K562 (cell line): ENCODE measurements at regions not wholly inside any gene's neighbourhood (a gene's known extent, or its start where the extent isn't known, plus 50 kb on each side); places are given as distances from the start of the nearest gene placed in this dataset.

Source experiments
- ATAC-seq: fragments of 200-7000 bp; cut with Tn5 transposase; 3 replicates; pipeline ENCODE4 v1.9.1; 2020; ENCODE audit warnings: moderate library complexity
- BruUV-seq: library from RNA; stranded (reverse); fragments of 400-500 nt; replicated peaks from 2 replicates; lab custom pipeline; 2021; lab: Mats Ljungman, UMichigan
- CTCF ChIA-PET: fragments of 300-600 bp; formaldehyde crosslinking; extraction: SDS; loops from one replicate; lab custom pipeline; 2021; ENCODE audit warnings: low intra/inter-chr PET ratio; lab: Yijun Ruan, JAX
- POLR2A ChIA-PET: fragments of 300-600, 350-650 bp; sonication (Branson Sonifier 250); formaldehyde crosslinking; extraction: SDS; loops from one replicate; lab custom pipeline; 2021; ENCODE audit warnings: antibody characterized with exemption, inconsistent platforms; lab: Yijun Ruan, JAX
- DNase-seq, 4 experiments: peaks; one replicate each; pipeline versions ENCODE4 v3.0.0 to v3.0.0-alpha.2; 2011 to 2018; ENCODE audit warnings: low spot score in 3 of 4, mixed read lengths in 3 of 4; ENCODE audit errors: extremely low read depth in 1 of 4
- FAIRE-seq: peaks from 2 replicates; lab custom pipeline; 2011; peaks lifted over from hg19 to GRCh38; lab: Jason Lieb, UNC
- H2AFZ ChIP-seq: 2 replicates; pipeline ENCODE4 v1.6.0; 2011; ENCODE audit warnings: low read depth, low read length, control low read depth, inconsistent platforms
- H3K27ac ChIP-seq: fragments of 200-600 bp; 3 replicates; pipeline ENCODE4 v1.8.0; 2011; ENCODE audit warnings: low read depth, mild to moderate bottlenecking, control low read depth, inconsistent platforms, low read length, moderate library complexity, mixed read lengths; ENCODE audit errors: extremely low read depth
- H3K27me3 ChIP-seq, 2 experiments: fragments of 300-600 bp in 1 of 2; 2 replicates in 1 of 2; 3 replicates in 1 of 2; pipeline versions ENCODE4 v1.6.0 to v1.8.0; 2011; ENCODE audit warnings: inconsistent platforms in 2 of 2, low read length in 2 of 2, mild to moderate bottlenecking in 1 of 2, mixed read lengths in 1 of 2, moderate library complexity in 1 of 2; ENCODE audit not compliant: control insufficient read depth in 2 of 2, insufficient read depth in 2 of 2
- H3K36me3 ChIP-seq: fragments of 300-600 bp; 3 replicates; pipeline ENCODE4 v1.8.0; 2011; ENCODE audit warnings: mild to moderate bottlenecking, low read length, inconsistent platforms; ENCODE audit not compliant: control insufficient read depth, insufficient read depth
- H3K4me1 ChIP-seq, 2 experiments: fragments of 200-600 bp in 1 of 2; replicated peaks in 1 of 2; 2 replicates in 1 of 2; 3 replicates in 1 of 2; pipeline versions ENCODE4 v1.5.1 to v1.8.0; 2011; ENCODE audit warnings: inconsistent platforms in 2 of 2, low read length in 2 of 2, mild to moderate bottlenecking in 1 of 2, mixed read lengths in 1 of 2, moderate library complexity in 1 of 2; ENCODE audit not compliant: control insufficient read depth in 2 of 2, insufficient read depth in 2 of 2
- H3K4me2 ChIP-seq: 2 replicates; pipeline ENCODE4 v1.6.1; 2011; ENCODE audit warnings: low read length, control low read depth, inconsistent platforms, mixed read lengths; ENCODE audit not compliant: insufficient read depth
- H3K4me3 ChIP-seq: fragments of 200-600 bp; sonication (generic), shearing (Covaris generic); 2 replicates; pipeline ENCODE4 v1.5.1; 2016; ENCODE audit warnings: control low read depth, inconsistent platforms
- H3K79me2 ChIP-seq: fragments of 200-600 bp; 3 replicates; pipeline ENCODE4 v1.8.0; 2011; ENCODE audit warnings: low read length, inconsistent platforms; ENCODE audit not compliant: control insufficient read depth, insufficient read depth
- H3K9ac ChIP-seq, 2 experiments: 2 replicates each; pipeline versions ENCODE4 v1.6.0 to v1.6.1; 2011; ENCODE audit warnings: low read depth in 2 of 2, low read length in 2 of 2, control low read depth in 1 of 2, inconsistent platforms in 1 of 2, mild to moderate bottlenecking in 1 of 2, mixed read lengths in 1 of 2; ENCODE audit not compliant: insufficient read depth in 1 of 2
- H3K9me1 ChIP-seq: one replicate; pipeline ENCODE4 v1.6.0; 2011; ENCODE audit warnings: inconsistent platforms, mild to moderate bottlenecking, low read length, moderate library complexity; ENCODE audit not compliant: control insufficient read depth, insufficient read depth
- H3K9me3 ChIP-seq: replicated peaks from 2 replicates; pipeline ENCODE4 v1.5.1; 2011; ENCODE audit warnings: low read depth, low read length, inconsistent platforms; ENCODE audit not compliant: control insufficient read depth, insufficient read depth
- H4K20me1 ChIP-seq: replicated peaks from 2 replicates; pipeline ENCODE4 v1.6.1; 2011; ENCODE audit warnings: low read length, inconsistent platforms, mixed read lengths; ENCODE audit not compliant: control insufficient read depth, insufficient read depth
- ETV1 ChIP-seq: fragments of 450-650 bp; conservative IDR thresholded peaks from 2 replicates; pipeline ENCODE4 v1.6.1; 2016; ENCODE audit warnings: missing genetic modification characterization, control low read depth, low read depth, missing compliant biosample characterization
- HDAC1 ChIP-seq, 2 experiments: fragments of 450-650 bp; IDR thresholded peaks; 2 replicates each; pipeline ENCODE4 v1.6.1; 2016 to 2017; ENCODE audit warnings: inconsistent platforms in 1 of 2, mild to moderate bottlenecking in 1 of 2, moderate library complexity in 1 of 2
- HLTF ChIP-seq: fragments of 450-650 bp; IDR thresholded peaks from 2 replicates; pipeline ENCODE4 v1.6.1; 2016
- HNRNPLL ChIP-seq: fragments of 200-400 bp; formaldehyde crosslinking; IDR thresholded peaks from 2 replicates; pipeline ENCODE4 v1.6.1; 2017; ENCODE audit warnings: low read length, low read depth, mild to moderate bottlenecking; ENCODE audit not compliant: poor library complexity, severe bottlenecking
- MEF2A ChIP-seq: IDR thresholded peaks from 2 replicates; pipeline ENCODE4 v1.6.1; 2011; ENCODE audit warnings: low read depth, mild to moderate bottlenecking, low read length, moderate library complexity; ENCODE audit not compliant: control insufficient read depth
- NCOA2 ChIP-seq, 2 experiments: fragments of 450-650 bp; IDR thresholded peaks; 2 replicates each; pipeline ENCODE4 v1.6.1; 2018; ENCODE audit warnings: mild to moderate bottlenecking in 2 of 2, moderate library complexity in 1 of 2; ENCODE audit not compliant: partially characterized antibody in 2 of 2
- NR1H2 ChIP-seq: sonication (generic); formaldehyde crosslinking; IDR thresholded peaks from 2 replicates; pipeline ENCODE4 v1.4.0; 2020; ENCODE audit warnings: mild to moderate bottlenecking, missing genetic modification reagents
- PHF8 ChIP-seq: fragments of 200-600 bp; sonication (generic); IDR thresholded peaks from 2 replicates; pipeline ENCODE4 v1.6.1; 2012; ENCODE audit warnings: mixed run types, mild to moderate bottlenecking, inconsistent platforms, low read length, moderate library complexity, borderline replicate concordance
- SAFB ChIP-seq: fragments of 200-400 bp; formaldehyde crosslinking; IDR thresholded peaks from 2 replicates; pipeline ENCODE4 v1.6.1; 2017; ENCODE audit warnings: low read depth, low read length, borderline replicate concordance
- THRA ChIP-seq: fragments of 450-650 bp; IDR thresholded peaks from 2 replicates; pipeline ENCODE4 v1.6.1; 2017; ENCODE audit warnings: mild to moderate bottlenecking, moderate library complexity
- ZNF12 ChIP-seq: sonication (generic); formaldehyde crosslinking; IDR thresholded peaks from 2 replicates; pipeline ENCODE4 v1.4.0; 2020; ENCODE audit warnings: mild to moderate bottlenecking, missing genetic modification reagents
- ZNF280A ChIP-seq: fragments of 450-650 bp; IDR thresholded peaks from 2 replicates; pipeline ENCODE4 v1.6.1; 2018; ENCODE audit warnings: mild to moderate bottlenecking, low read depth; ENCODE audit not compliant: partially characterized antibody
- ZNF436 ChIP-seq: fragments of 250-450, 450-650 bp; sonication (Bioruptor Pico); formaldehyde crosslinking; IDR thresholded peaks from 2 replicates; pipeline ENCODE4 v1.7.0; 2020; ENCODE audit warnings: mild to moderate bottlenecking
- ZSCAN32 ChIP-seq: fragments of 450-650 bp; formaldehyde crosslinking; IDR thresholded peaks from 2 replicates; pipeline ENCODE4 v1.4.0; 2020; ENCODE audit warnings: mild to moderate bottlenecking, moderate library complexity
- WGBS: fragments of 100-300 bp; shearing (Covaris generic); methylation state at CpG from one replicate; pipeline ENCODE4 v1.1.6; 2016; ENCODE audit warnings: low coverage, mixed read lengths; ENCODE audit not compliant: insufficient coverage; ENCODE audit errors: missing lambda C conversion rate; 5-methylcytosine and 5-hydroxymethylcytosine counted together
- in situ Hi-C: fragments of 300-500 bp; cut with MboI; formaldehyde crosslinking; loops from 4 replicates; pipeline ENCODE4 v1.15.0; 2018; ENCODE audit warnings: inconsistent platforms, mixed read lengths
- intact Hi-C: fragments of 100-400 bp; cut with micrococcal nuclease; formaldehyde crosslinking; loops from 2 replicates; pipeline ENCODE4 v1.14.2; 2022
- TF ChIP-seq, protein P1 (sequence below), 2 experiments: fragments of 200-800 bp in 1 of 2; sonication (Bioruptor generic) in 1 of 2; sonication (generic) in 1 of 2; formaldehyde crosslinking in 1 of 2; IDR thresholded peaks in 1 of 2; conservative IDR thresholded peaks in 1 of 2; 2 replicates each; pipeline versions ENCODE4 v1.5.0 to v1.6.1; 2016 to 2020; ENCODE audit warnings: missing compliant biosample characterization in 1 of 2, missing genetic modification characterization in 1 of 2, missing genetic modification reagents in 1 of 2
- TF ChIP-seq, protein P2 (sequence below): fragments of 200-800 bp; sonication (Bioruptor generic); IDR thresholded peaks from 2 replicates; pipeline ENCODE4 v1.6.1; 2017; ENCODE audit warnings: missing genetic modification characterization, missing compliant biosample characterization

- no peaks in the 10 kb centered on the region for H3K9me3 ChIP-seq
- H3K9me1 ChIP-seq = no peaks in the 10 kb centered on the region
- no peak overlapping the region for H2AFZ ChIP-seq
- no peak overlapping the region for H3K4me3 ChIP-seq
- ChIA-PET POLR2A (no interaction called here), CTCF (no interaction called here)
- BruUV-seq = no TSS peak
- ATAC-seq = no peak
- in situ Hi-C loops (no loop called here), intact Hi-C loops (no loop called here)
- 4% methylated on average over 1 of the region's 1 CpG for WGBS
- H4K20me1 ChIP-seq = no peaks in the 10 kb centered on the region
- no peaks in the 10 kb centered on the region for H3K4me1 ChIP-seq
- no peak overlapping the region for H3K9ac ChIP-seq
- DNase-seq = no peak
- H3K4me2 ChIP-seq = no peak overlapping the region
- H3K27ac ChIP-seq = no peak overlapping the region
- no peak for FAIRE-seq
- no peaks in the 10 kb centered on the region for H3K79me2 ChIP-seq
- no peaks in the 10 kb centered on the region; a peak in 1 of 5 replicates for H3K27me3 ChIP-seq
- no peaks in the 10 kb centered on the region for H3K36me3 ChIP-seq
- TF ChIP-seq ZNF280A (no peak), ETV1 (tag) (no peak), HNRNPLL (no peak), ZSCAN32 (no peak), HLTF (no peak), NCOA2 (IDR thresholded peaks at IDR 0.05; ENCODE audit: partially characterized antibody in 2 of 2) (no peak), NR1H2 (CRISPR knock-in tag) (no peak), ZNF436 (CRISPR knock-in tag) (no peak), SAFB (no peak), MEF2A (no peak), HDAC1 (IDR thresholded peaks at IDR 0.05) (no peak), THRA (no peak), PHF8 (no peak), ZNF12 (CRISPR knock-in tag) (no peak)
- TF ChIP-seq, protein P1, sequence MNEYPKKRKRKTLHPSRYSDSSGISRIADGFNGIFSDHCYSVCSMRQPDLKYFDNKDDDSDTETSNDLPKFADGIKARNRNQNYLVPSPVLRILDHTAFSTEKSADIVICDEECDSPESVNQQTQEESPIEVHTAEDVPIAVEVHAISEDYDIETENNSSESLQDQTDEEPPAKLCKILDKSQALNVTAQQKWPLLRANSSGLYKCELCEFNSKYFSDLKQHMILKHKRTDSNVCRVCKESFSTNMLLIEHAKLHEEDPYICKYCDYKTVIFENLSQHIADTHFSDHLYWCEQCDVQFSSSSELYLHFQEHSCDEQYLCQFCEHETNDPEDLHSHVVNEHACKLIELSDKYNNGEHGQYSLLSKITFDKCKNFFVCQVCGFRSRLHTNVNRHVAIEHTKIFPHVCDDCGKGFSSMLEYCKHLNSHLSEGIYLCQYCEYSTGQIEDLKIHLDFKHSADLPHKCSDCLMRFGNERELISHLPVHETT (CRISPR knock-in tag; conservative IDR thresholded peaks at IDR 0.05 in 1 of 2, IDR thresholded peaks at IDR 0.05 in 1 of 2) = no peak
- TF ChIP-seq, protein P2, sequence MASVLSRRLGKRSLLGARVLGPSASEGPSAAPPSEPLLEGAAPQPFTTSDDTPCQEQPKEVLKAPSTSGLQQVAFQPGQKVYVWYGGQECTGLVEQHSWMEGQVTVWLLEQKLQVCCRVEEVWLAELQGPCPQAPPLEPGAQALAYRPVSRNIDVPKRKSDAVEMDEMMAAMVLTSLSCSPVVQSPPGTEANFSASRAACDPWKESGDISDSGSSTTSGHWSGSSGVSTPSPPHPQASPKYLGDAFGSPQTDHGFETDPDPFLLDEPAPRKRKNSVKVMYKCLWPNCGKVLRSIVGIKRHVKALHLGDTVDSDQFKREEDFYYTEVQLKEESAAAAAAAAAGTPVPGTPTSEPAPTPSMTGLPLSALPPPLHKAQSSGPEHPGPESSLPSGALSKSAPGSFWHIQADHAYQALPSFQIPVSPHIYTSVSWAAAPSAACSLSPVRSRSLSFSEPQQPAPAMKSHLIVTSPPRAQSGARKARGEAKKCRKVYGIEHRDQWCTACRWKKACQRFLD (CRISPR knock-in tag) = no peak
Observed at GRCh38 chr2:41900101-41900577, 147.7 kb upstream of the PKDCC start.
